ENCODE measurements at regions not wholly inside any gene's neighbourhood (a gene's known extent, or its start where the extent isn't known, plus 50 kb on each side); places are given as distances from the start of the nearest gene placed in this dataset.
A peak's percentile ranks its signal among the peaks of the same experiment; 100 is the strongest.
"Not testable (repeated sequence)": the region's sequence is repeated elsewhere in the genome, so short reads cannot be mapped to it uniquely, and the experiment has no call there.

DNA sequence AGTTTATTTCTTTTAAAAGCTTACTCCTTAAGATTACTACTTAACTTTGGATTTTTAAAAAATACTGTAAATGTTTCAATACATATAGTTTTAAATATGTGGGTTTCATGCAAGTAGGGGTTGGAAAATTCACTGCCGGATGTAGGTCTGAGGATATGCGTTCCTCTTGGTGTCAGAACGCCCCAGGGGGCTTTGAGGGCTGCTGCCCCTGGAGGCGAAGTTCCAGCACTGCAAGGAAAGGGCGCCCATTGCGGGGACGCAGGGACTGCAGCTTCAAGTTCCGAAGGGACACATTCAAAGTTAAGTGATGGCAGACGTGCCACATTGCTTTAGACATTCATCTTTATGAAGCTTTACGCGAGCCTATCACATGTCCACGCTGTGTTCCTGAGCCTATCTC is 152.9 kb downstream of the SOD2 start:
- TF ChIP-seq ZFX (IDR thresholded peaks at IDR 0.05; ENCODE audit: borderline replicate concordance): no peak
- TF ChIP-seq, protein P1, sequence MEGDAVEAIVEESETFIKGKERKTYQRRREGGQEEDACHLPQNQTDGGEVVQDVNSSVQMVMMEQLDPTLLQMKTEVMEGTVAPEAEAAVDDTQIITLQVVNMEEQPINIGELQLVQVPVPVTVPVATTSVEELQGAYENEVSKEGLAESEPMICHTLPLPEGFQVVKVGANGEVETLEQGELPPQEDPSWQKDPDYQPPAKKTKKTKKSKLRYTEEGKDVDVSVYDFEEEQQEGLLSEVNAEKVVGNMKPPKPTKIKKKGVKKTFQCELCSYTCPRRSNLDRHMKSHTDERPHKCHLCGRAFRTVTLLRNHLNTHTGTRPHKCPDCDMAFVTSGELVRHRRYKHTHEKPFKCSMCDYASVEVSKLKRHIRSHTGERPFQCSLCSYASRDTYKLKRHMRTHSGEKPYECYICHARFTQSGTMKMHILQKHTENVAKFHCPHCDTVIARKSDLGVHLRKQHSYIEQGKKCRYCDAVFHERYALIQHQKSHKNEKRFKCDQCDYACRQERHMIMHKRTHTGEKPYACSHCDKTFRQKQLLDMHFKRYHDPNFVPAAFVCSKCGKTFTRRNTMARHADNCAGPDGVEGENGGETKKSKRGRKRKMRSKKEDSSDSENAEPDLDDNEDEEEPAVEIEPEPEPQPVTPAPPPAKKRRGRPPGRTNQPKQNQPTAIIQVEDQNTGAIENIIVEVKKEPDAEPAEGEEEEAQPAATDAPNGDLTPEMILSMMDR (IDR thresholded peaks at IDR 0.05): peak; percentile 70
- H3K27ac ChIP-seq: no peak overlapping the region

DNA sequence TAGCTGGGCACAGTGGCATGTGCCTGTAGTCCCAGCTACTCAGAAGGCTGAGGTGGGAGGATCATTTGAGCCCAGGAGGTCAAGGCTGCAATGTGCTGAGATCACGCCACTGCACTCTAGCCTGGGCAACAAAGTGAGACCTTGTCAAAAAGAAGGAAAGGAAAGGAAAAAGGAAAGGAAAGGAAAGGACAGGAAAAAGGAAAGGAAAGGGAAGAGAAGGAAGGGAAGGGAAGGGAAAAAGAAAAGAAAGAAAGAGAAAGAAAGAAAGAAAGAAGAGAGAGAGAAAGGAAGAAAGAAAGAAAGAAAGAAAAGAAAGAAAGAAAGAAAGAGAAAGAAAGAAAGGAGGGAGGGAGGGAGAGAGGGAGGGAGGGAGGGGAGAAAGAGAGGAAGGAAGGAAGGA is 155.0 kb downstream of the SOD2 start:
- H3K27ac ChIP-seq: not testable (repeated sequence)

DNA sequence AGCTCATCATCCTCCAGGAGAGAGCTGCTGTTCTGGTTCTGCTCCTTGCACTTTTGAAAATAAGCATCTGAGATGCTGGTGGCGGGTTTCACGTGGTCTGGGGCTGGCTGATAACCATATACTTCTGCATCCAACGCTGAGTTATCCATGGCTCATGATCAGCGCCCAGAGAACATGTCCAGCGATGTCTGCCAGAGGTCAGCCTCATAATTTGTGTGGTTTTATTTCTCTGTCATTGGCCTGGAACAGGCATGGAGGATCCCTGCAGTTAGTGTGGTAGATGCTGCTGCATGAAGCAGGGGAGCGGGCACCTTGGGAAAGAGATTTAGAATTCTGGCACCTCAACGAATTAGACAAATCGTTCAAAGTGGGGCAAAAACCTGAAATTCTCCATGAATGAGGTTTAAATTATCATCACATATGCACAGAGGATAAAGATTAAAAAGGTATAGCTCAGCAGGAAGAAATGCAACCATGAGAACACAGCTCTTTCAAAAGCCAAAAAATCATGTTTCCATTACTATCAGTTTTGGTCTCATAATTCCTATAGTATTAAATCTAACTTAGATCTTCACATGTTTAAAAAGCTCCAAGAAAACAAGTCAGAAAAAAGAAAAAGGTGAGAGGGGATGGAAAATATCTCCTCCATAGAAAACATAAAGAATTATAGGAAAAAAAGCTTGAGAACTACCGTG is 157.2 kb downstream of the SOD2 start:
- TF ChIP-seq, protein P1 (IDR thresholded peaks at IDR 0.05): no peak
- no peak for TF ChIP-seq ZFX (IDR thresholded peaks at IDR 0.05; ENCODE audit: borderline replicate concordance)
- H3K27ac ChIP-seq: no peak overlapping the region

DNA sequence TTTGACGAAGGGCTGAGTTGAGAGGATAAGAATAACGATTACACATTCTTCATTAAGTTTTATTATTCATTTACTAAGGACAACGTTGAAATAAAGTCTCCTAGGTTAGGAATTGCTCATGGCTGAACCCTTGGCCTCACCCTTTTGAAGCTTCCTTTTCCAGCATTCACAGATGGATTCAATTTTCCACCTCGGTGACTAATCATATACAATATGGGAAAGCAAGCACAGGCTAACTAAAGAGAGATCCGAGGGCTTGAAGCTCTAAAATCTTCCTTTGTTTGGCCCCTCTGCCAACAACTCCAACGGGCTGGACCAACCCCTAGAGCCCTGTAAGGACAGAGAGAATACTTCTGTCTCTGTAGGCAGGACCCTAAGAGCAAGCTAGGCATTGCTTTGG is 159.5 kb downstream of the SOD2 start:
- H3K27ac ChIP-seq: no peak overlapping the region
- no peak for TF ChIP-seq ZFX (IDR thresholded peaks at IDR 0.05; ENCODE audit: borderline replicate concordance)

DNA sequence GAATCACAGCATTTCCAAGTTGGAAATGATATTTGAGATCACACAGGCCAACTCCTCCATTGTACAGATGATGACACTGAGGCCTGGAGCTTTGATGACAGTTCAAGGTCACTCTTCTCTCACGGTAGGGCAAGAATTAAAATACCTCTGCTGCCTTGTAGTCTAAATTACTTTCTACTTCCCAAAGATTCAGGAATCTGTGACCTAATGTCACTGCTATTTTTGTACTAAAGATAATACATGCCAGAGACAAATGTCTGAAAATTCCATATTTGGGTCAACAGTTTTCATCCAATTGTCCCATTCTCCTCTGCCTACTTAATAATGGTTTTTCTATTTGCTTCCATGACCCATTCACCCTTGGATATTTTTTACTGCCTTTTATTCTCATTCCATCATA is 160.0 kb downstream of the SOD2 start:
- TF ChIP-seq ZFX (IDR thresholded peaks at IDR 0.05; ENCODE audit: borderline replicate concordance): no peak
- TF ChIP-seq, protein P1 (IDR thresholded peaks at IDR 0.05): no peak
- H3K27ac ChIP-seq: no peak overlapping the region

DNA sequence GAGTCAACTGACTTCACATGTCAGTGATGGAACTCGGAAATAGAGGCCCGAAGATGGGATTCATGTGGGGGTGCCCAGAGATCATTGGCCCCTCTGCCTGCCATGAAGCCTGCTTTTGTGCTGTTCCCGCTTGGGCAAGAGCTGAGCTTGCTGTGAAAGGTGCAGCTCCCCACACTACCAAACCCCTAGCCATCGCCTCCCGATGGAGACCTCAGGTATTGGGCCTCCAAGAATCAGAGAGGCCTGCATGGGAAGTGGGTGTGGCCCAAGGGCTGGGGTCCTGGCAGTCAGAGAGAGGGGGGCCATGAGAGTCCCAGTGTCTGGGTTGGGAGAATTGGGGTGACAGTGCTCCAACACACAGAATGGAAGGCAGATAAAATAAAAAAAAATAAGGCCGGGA is 160.9 kb downstream of the SOD2 start:
- no peak overlapping the region for H3K27ac ChIP-seq
- TF ChIP-seq, protein P1 (IDR thresholded peaks at IDR 0.05): no peak
- no peak for TF ChIP-seq ZFX (IDR thresholded peaks at IDR 0.05; ENCODE audit: borderline replicate concordance)

DNA sequence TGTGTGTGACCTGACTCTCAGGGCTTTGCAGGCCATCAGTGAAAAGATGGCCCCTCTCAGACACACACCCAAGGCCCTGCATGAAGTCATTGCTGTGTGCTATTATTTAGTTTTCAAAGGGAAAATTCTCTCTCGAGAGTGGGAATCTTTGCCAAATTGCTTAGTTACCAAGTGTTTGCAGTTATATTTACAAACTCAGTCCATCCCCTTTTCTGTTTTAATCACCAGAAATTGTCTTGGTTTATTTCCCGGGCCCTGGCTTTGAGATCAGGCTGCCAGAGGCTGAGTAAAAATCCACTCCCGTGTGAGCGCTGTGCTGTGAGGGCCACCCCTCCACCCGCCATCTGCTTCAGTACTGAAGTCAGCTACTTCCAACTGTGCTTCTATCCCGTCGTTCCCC is 163.1 kb downstream of the SOD2 start:
- TF ChIP-seq ZFX (IDR thresholded peaks at IDR 0.05; ENCODE audit: borderline replicate concordance): no peak
- TF ChIP-seq, protein P1 (IDR thresholded peaks at IDR 0.05): no peak

DNA sequence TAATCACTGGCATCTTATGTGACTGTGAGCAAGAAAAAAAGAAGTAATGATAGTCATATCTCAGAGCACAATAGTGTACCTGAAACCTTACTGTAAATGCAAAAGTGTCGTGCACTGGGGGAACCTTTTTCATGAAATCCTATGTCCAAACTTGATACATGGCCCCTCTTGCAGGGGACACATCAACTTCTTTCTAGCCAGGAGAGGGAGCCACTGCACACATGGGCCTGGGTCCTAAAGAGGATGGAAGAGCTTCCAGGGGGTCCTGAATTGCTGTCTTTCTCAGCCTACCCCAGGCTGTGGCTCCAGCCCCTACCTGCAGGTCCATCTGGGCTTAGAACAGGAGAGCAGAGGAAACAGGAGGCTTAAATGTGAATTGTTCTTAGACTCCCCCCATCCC is 165.7 kb downstream of the SOD2 start:
- no peak overlapping the region for H3K27ac ChIP-seq
- TF ChIP-seq ZFX (IDR thresholded peaks at IDR 0.05; ENCODE audit: borderline replicate concordance): no peak
- TF ChIP-seq, protein P1 (IDR thresholded peaks at IDR 0.05): no peak

More for the DNA sequence above, 163.1 kb downstream of the SOD2 start:
- H3K27ac ChIP-seq: no peak overlapping the region

Measured in 22Rv1 (cell line).